KBM-7 (cell line): ENCODE measurements at regions not wholly inside any gene's neighbourhood (a gene's known extent, or its start where the extent isn't known, plus 50 kb on each side); places are given as distances from the start of the nearest gene placed in this dataset.

Experiments
- DNase-seq: peaks from one replicate; pipeline ENCODE4 v3.0.0-alpha.2; 2015
- in situ Hi-C: fragments of 300-500 bp; cut with MboI; formaldehyde crosslinking; loops from 2 replicates; pipeline ENCODE4 v1.14.3; 2020; ENCODE audit warnings: low sequenced_read_pairs, low pct_unique_long_range_greater_than_20kb, mixed read lengths

- DNase-seq = no peak
- in situ Hi-C loops = no loop called here
Measured at GRCh38 chr3:106703524-106703923, 673.7 kb upstream of the CCDC54 start.

- no peak for DNase-seq
- in situ Hi-C loops = no loop called here
Measured at GRCh38 chr3:106707347-106707746, 669.9 kb upstream of the CCDC54 start.

GRCh38 chr3:106710596-106710995, 666.6 kb upstream of the CCDC54 start:
- in situ Hi-C loops = no loop called here
- no peak for DNase-seq

DNA sequence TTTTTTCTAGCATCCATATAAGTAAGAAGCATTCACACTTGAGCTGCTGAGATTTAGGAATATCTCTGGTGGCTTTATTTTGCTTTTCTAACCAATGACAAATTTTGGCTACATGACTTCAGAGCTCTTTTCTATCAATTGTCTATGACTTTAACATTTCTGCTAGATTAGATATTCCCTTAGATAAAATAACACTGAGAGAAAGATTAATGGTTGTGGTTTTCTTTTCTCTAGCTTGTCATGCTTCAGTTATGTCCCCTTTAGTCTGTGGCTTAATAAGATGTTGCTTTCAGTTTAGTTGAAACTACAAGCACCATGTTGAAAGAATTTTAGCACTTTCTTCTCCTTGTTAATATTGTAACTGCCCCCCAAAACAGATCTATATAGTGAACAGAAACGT, 665.6 kb upstream of the CCDC54 start:
- in situ Hi-C loops = no loop called here
- no peak for DNase-seq

DNA sequence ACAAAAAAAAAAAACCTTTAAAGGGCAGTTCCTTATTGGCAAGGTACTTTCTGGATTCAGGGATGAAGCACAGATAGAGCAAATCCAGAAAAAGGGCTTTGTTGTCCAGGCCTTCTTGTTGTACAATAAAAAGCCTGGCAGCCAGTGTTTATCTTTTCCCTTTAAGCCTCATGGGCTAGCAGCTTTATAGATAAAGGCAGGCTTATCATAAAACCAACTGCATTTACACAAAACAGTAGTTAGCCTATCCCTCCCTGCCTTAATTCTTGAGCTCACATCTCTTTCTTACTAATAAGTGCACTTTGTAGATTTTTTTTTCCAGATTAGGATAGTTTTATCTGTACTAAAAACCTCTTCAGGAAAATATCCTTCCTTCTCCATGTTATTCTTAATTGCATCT, 662.8 kb upstream of the CCDC54 start:
- DNase-seq = no peak
- in situ Hi-C loops = no loop called here

GRCh38 chr3:106715286-106715685, 662.0 kb upstream of the CCDC54 start:
- DNase-seq = no peak
- in situ Hi-C loops = no loop called here

DNA sequence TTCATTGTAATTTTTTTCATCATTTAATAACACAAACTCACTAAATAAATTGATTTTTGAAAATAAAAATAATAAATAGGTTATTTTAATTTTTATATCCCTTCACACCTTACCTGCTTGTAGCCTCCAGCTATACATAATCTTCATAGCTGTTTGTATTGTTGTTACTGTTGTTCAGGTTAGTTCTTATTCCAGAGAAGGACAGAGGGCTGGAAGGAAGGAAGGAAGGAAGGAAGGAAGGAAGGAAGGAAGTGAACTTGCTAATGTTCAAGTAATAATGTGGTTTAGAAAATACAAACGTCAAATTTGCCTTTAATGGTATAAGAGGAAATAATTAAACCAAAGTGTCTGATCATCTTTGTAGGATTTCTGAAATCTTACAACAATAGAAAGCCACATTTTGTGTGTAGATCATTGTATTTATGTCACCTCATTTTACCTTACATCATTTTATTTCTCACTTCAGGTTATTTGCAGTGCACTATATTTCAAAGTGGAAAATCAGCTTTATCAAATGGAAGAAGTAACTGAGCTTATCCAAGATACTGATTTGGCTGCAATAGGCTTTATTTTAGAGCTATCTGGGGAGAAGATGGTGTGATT, 660.0 kb upstream of the CCDC54 start:
- in situ Hi-C loops = no loop called here
- no peak for DNase-seq

GRCh38 chr3:106719077-106719476, 658.2 kb upstream of the CCDC54 start:
- DNase-seq = no peak
- in situ Hi-C loops = no loop called here

- in situ Hi-C loops = no loop called here
- no peak for DNase-seq
Measured at GRCh38 chr3:106719583-106719982, 657.7 kb upstream of the CCDC54 start.

- in situ Hi-C loops = no loop called here
- DNase-seq = no peak
Measured at GRCh38 chr3:106720510-106720909, 656.7 kb upstream of the CCDC54 start.

- no peak for DNase-seq
- in situ Hi-C loops = no loop called here
Measured at GRCh38 chr3:106725566-106725965, 651.7 kb upstream of the CCDC54 start.

DNA sequence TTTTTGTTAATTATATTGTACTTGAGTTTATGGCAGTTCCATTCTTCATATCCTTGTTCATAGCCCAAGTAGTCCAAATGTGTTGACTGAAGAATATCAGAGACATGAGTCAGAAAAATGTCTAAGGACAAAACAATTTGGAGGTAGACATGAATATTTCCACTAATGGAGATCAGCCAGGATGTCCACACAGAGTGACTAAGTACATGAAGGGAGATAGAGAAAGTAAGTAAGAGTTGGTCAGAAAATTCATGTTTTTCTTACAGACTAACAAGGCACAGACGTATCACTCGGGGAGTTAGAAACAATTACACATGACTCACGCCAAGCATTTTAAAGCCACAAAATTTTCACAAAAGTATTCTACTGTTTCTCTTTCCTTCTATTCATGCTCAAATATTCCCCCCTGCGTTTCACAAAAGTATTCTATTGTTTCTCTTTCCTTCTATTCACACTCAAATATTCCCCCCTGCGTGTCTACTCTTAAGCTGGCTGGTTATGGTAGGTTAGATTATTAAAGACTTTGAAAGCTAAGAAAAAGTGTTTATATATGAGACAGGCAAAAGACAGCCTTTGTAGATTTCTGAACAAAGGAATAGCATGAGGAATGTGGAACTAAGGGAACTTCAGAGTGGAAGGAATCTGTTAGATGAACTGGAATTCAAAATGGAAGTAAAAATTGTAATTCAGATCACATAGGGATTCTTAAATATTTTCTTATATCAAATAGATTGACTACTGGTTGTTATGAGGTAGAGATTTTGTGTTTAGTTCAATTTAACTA, 648.7 kb upstream of the CCDC54 start:
- no peak for DNase-seq

DNA sequence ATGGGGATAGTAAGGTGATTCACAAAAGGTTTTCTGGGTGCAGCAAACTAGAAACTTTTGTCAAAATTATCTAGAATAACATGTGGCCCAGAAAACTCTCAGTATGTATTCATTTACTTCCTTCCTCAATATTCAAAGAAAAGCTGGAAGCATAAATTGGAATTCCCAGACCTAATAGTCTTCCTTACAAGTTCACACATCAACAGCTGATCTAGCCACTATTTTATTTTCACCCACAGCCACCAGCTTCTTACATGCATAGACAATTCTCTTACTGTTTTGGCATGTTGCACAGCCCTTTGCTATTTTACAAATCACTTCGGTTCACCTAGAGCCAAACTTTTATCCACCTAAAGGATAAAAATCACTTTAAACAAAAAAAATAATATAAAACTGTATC, 647.8 kb upstream of the CCDC54 start:
- no peak for DNase-seq
- in situ Hi-C loops = no loop called here

More for the DNA sequence above, 648.7 kb upstream of the CCDC54 start:
- in situ Hi-C loops = no loop called here

- no peak for DNase-seq
- in situ Hi-C loops = no loop called here
Measured at GRCh38 chr3:106731230-106731629, 646.0 kb upstream of the CCDC54 start.

DNA sequence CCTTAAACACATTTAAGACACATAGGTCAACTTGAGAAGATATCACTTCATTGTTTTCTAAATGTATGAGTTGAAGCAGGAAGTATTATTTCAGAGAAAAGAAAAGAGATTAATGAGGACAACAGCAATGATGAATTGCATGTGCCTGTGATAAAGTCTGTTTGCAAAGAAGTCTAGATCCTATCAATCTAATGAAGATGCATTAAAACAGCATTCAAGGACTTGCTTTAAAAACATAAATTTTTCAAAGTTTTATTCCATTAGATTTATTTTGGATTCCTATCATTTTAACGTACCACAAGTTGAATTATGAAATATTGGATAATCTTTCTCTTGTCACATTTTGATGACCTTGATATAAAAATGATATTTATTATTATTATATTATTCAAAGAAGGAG, 642.5 kb upstream of the CCDC54 start:
- in situ Hi-C loops = no loop called here
- no peak for DNase-seq

GRCh38 chr3:106737265-106737664, 640.0 kb upstream of the CCDC54 start:
- in situ Hi-C loops = no loop called here
- no peak for DNase-seq

DNA sequence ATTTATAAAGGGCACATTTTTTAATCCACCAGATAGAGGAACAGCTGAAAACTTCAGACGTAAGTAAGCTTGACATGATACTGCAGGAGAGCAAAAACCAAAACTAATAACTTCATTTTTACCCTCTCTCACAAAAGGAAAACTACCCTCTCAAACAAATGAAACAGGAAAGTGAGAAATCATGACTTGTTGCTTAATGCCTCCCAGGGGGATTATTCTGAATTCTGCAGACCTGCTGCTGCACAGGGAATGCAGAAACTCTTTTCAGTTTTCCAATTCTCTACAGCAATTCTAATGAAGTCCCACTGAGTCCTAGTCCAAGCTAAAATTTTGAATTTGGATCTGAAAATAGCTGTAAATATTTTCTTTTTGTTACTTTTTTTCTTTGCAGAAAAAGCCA, 637.1 kb upstream of the CCDC54 start:
- in situ Hi-C loops = no loop called here
- no peak for DNase-seq

DNA sequence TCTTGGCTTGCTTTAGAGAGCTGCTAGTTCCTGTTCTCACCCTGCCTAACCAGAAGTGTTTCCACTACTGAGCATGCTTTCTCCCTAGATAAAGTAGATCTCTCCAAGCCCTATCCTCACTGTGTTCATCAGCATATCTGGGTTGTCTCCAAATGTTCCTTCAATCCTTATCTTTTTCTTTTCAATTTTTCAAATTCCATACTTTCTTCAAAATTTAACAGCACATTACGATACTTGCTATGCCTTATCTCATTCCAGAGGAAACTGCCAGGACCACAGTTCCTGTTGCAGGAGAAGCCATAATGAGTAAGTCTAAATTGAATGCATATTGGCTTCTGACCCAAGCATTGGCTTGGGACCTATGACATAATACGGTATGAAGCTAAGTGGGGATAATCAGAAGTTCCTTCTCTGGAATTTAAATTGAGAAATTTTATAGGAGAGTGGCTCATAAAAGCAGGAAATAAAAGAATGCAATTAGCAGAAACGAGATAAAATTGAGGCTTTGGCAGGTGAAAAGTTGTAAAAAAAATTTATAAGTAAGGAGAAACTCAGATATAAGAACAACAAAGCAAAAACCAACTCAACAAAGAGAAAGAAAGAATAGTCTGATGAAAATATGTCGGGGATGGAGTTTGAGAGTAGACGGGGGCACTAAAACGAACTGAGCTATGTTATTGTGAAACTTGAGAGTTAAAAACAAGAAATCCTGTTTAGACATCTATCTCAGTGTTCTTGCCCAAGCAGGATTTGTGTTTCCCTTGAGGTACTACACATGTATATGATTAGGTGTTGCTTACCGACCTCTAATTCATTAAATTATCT, 631.7 kb upstream of the CCDC54 start:
- DNase-seq = no peak

GRCh38 chr3:106746286-106746685, 631.0 kb upstream of the CCDC54 start:
- DNase-seq = no peak
- in situ Hi-C loops = no loop called here

More for the DNA sequence above, 631.7 kb upstream of the CCDC54 start:
- in situ Hi-C loops = no loop called here
